DND-41 (cell line): ENCODE measurements at regions not wholly inside any gene's neighbourhood (a gene's known extent, or its start where the extent isn't known, plus 50 kb on each side); places are given as distances from the start of the nearest gene placed in this dataset.

ENCODE experiments used
- CTCF ChIP-seq: IDR thresholded peaks from 2 replicates; pipeline ENCODE4 v1.5.1; 2012; ENCODE audit warnings: borderline replicate concordance, low read length, moderate library complexity, mild to moderate bottlenecking; ENCODE audit not compliant: poor library complexity, severe bottlenecking; ENCODE audit errors: extremely low read depth
- EZH2 ChIP-seq: IDR thresholded peaks from 3 replicates; pipeline ENCODE4 v1.6.1; 2012; ENCODE audit warnings: borderline replicate concordance, low read depth, mild to moderate bottlenecking, moderate library complexity, low read length, inconsistent platforms; ENCODE audit not compliant: severe bottlenecking

GRCh38 chr7:112981966-112982365, 104.7 kb downstream of the GPR85 start:
- TF ChIP-seq CTCF (no peak), EZH2 (no peak)
